ENCODE measurements at regions not wholly inside any gene's neighbourhood (a gene's known extent, or its start where the extent isn't known, plus 50 kb on each side); places are given as distances from the start of the nearest gene placed in this dataset.
"Not testable (repeated sequence)": the region's sequence is repeated elsewhere in the genome, so short reads cannot be mapped to it uniquely, and the experiment has no call there.

- H3K4me1 ChIP-seq (ENCODE audit: low read depth); H3K9me3 ChIP-seq; H3K4me3 ChIP-seq; intact Hi-C loops (cut with DNase I, micrococcal nuclease); H3K36me3 ChIP-seq (ENCODE audit: low read depth); ATAC-seq; DNase-seq: not testable (repeated sequence)
Observed at GRCh38 chr12:76292891-76293290, 55.3 kb downstream of the BBS10 start.

DNA sequence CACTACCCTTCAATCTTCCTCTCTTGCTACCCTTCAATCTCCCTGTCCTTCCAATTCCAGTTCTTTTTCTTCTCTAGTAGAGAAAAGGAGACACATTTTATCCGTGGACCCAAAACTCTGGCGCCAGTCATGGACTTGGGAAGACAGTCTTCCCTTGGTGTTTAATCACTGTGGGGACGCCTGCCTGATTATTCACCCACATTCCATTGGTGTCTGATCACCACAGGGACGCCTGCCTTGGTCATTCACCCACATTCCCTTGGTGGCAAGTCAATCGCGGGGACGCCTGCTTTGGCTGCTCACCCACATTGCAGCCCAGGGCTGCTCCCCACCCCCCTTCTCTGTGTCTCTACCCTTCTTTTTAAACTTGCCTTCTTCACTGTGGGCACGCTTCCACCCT, 55.9 kb downstream of the BBS10 start:
- H3K4me3 ChIP-seq; DNase-seq; intact Hi-C loops (cut with DNase I, micrococcal nuclease); ATAC-seq; H3K4me1 ChIP-seq (ENCODE audit: low read depth); H3K36me3 ChIP-seq (ENCODE audit: low read depth); H3K9me3 ChIP-seq: not testable (repeated sequence)

DNA sequence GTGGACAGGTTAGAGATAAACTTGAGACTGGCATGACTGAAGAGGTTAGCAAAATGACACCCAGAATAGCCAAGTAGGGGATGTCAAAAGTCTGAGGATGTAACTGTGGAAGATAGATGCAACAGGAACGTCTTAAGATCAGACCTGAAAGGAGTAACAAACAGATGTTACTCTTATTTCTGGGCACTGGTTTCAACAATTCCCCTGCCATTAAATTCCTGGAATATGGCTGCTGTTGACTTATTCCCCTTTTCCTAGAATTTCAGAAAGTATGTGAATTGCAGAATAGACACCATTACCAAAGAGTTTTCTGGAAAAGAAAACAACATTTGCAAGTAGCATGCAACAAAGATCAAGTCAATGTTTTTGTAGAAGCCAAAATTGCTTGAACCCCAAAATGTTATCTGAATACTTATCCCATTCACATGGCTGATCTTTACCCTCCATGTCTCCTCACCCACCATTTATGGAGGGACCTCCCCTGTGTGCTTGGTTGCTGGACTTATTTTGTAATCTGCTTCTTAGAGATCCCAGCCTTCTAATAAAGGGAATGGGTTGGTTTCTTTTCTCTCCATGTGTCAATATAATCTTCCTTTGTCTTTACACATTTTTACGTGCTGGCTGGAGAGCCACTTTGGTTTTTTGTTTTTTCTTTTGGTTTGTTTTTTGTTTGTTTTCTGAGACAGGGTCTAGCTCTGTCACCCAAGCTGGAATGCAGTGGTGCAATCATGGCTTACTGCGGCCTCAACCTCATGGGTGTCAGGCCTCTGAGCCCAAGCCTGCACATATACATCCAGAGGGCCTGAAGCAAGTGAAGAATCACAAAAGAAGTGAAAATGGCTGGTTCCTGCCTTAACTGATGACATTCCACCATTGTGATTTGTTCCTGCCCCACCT, 57.0 kb downstream of the BBS10 start:
- no peak for TF ChIP-seq CTCF (IDR thresholded peaks at IDR 0.05)
- intact Hi-C loops (cut with DNase I, micrococcal nuclease), result no loop called here
- ATAC-seq (no peak), DNase-seq (no peak)
- H3K9me3 ChIP-seq, result no peaks in the 10 kb centered on the region
- no peaks in the 10 kb centered on the region for H3K36me3 ChIP-seq (ENCODE audit: low read depth)
- no peak overlapping the region for H3K4me3 ChIP-seq
- no peaks in the 10 kb centered on the region for H3K4me1 ChIP-seq (ENCODE audit: low read depth)

DNA sequence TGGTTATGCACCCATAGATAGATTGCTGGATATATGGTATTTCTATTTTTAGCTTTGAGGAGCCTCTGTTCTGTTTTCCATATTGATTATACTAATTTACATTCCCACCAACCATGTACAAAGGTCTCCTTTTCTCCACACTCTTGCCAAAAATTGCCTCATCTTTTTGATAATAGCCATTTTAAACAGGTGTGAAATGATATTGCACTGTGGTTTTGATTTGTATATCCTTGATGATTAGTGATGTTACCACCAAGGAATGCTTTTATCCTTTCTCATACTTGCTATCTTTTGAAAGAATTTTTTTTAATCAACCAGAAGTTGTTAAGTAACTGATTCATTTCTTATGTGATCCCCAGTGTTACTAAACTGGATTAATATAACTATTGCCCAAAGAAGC, 60.0 kb downstream of the BBS10 start:
- TF ChIP-seq CTCF (IDR thresholded peaks at IDR 0.05), result no peak
- DNase-seq (no peak), ATAC-seq (no peak)
- Histone ChIP-seq H3K4me3 (no peak overlapping the region), H3K4me1 (ENCODE audit: low read depth) (no peaks in the 10 kb centered on the region), H3K9me3 (no peaks in the 10 kb centered on the region), H3K36me3 (ENCODE audit: low read depth) (no peaks in the 10 kb centered on the region)
- intact Hi-C loops (cut with DNase I, micrococcal nuclease), result no loop called here

DNA sequence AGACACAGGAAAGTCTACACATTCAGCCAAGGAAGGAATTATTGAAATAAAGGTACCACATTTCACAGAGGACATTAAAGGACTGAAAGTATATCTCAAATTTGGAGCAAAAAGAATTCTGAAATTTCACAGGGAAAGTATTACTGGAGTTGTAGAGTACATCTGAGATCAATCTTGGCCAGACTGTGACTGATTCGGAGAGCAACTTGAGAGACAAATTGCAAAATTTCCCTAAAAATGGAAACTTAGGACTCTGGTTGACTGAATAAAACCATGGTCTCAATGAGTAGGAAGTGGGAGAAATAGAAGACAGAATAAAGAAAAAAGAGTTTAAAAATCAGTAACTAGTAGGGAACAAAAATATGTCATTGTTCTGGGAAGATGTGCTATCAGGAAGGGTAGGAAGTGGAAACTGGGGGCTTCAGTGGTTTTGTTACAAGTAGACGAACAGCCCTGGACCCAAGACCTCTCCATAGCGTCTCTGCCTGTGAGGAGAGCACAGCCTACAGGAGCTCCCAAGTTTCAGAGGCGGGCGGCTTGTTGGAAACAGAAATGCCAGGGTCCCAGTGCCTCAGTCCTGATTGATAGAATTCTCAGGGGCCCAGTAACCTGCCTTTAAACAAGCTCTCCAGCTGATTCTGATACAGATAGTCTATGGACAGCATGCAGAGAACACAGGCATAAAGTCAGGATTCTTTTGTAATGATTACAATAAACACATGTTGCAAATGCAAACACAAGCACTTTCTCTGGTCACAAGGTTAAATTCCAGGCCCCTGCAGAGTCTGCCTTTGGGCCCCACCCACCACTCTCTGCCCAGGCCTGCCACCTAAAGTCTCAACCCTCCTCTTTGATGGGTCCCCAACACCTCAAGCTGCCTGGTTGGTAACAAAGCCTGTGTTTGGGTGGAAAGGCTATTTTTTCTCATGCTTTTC, 63.1 kb downstream of the BBS10 start:
- no peak for TF ChIP-seq CTCF (IDR thresholded peaks at IDR 0.05)
- H3K36me3 ChIP-seq (ENCODE audit: low read depth), result no peaks in the 10 kb centered on the region
- DNase-seq (no peak), ATAC-seq (no peak)
- H3K4me1 ChIP-seq (ENCODE audit: low read depth), result no peaks in the 10 kb centered on the region
- H3K4me3 ChIP-seq, result no peak overlapping the region
- no peaks in the 10 kb centered on the region for H3K9me3 ChIP-seq
- intact Hi-C loops (cut with DNase I, micrococcal nuclease), result no loop called here

- Histone ChIP-seq H3K9me3 (no peaks in the 10 kb centered on the region), H3K36me3 (ENCODE audit: low read depth) (no peaks in the 10 kb centered on the region), H3K4me1 (ENCODE audit: low read depth) (no peaks in the 10 kb centered on the region), H3K4me3 (no peak overlapping the region)
- DNase-seq, result no peak
- intact Hi-C loops (cut with DNase I, micrococcal nuclease), result no loop called here
- no peak for TF ChIP-seq CTCF (IDR thresholded peaks at IDR 0.05)
- no peak for ATAC-seq
Observed at GRCh38 chr12:76282744-76283143, 65.5 kb downstream of the BBS10 start.

Data from mucosa of descending colon (tissue), 3 donors.